Hepatocyte (in vitro differentiated cells): ENCODE measurements at regions not wholly inside any gene's neighbourhood (a gene's known extent, or its start where the extent isn't known, plus 50 kb on each side); places are given as distances from the start of the nearest gene placed in this dataset.

Experiments
- DNase-seq: peaks from one replicate; pipeline ENCODE4 v3.0.0-alpha.2; 2016; ENCODE audit warnings: low spot score
- H2AFZ ChIP-seq: fragments of 200-600 bp; sonication (generic); 2 replicates; pipeline ENCODE4 v1.6.0; 2016; ENCODE audit warnings: antibody characterized with exemption, mild to moderate bottlenecking
- H3K27ac ChIP-seq: fragments of 200-600 bp; sonication (generic); 2 replicates; pipeline ENCODE4 v1.5.1; 2016; ENCODE audit warnings: mild to moderate bottlenecking
- H3K27me3 ChIP-seq: fragments of 200-600 bp; sonication (generic); 2 replicates; pipeline ENCODE4 v1.6.1; 2016
- H3K36me3 ChIP-seq: fragments of 200-600 bp; sonication (generic); replicated peaks from 2 replicates; pipeline ENCODE4 v1.5.1; 2016; ENCODE audit warnings: low read depth; ENCODE audit not compliant: insufficient read depth
- H3K4me1 ChIP-seq: fragments of 200-600 bp; sonication (generic); 2 replicates; pipeline ENCODE4 v1.5.1; 2016; ENCODE audit warnings: mild to moderate bottlenecking, moderate library complexity; ENCODE audit not compliant: insufficient read depth
- H3K4me2 ChIP-seq: fragments of 200-600 bp; sonication (generic); 2 replicates; pipeline ENCODE4 v1.6.0; 2016
- H3K4me3 ChIP-seq: fragments of 200-600 bp; sonication (generic); 2 replicates; pipeline ENCODE4 v1.5.1; 2016; ENCODE audit warnings: mild to moderate bottlenecking
- H3K79me2 ChIP-seq: fragments of 200-600 bp; sonication (generic); 2 replicates; pipeline ENCODE4 v1.6.0; 2017; ENCODE audit warnings: mild to moderate bottlenecking
- H3K9me2 ChIP-seq: fragments of 200-600 bp; sonication (generic); replicated peaks from 2 replicates; pipeline ENCODE4 v1.6.0; 2017; ENCODE audit warnings: mild to moderate bottlenecking; ENCODE audit not compliant: insufficient read depth
- H3K9me3 ChIP-seq: fragments of 200-600 bp; sonication (generic); 2 replicates; pipeline ENCODE4 v1.5.1; 2016; ENCODE audit warnings: low read depth, mild to moderate bottlenecking
- H4K20me1 ChIP-seq: fragments of 200-600 bp; sonication (generic); 2 replicates; pipeline ENCODE4 v1.6.0; 2016; ENCODE audit warnings: mild to moderate bottlenecking; ENCODE audit not compliant: insufficient read depth, poor library complexity, severe bottlenecking
- CTCF ChIP-seq: fragments of 200-600 bp; sonication (generic); IDR thresholded peaks from 2 replicates; pipeline ENCODE4 v1.5.1; 2016; ENCODE audit warnings: antibody characterized with exemption, mild to moderate bottlenecking; ENCODE audit not compliant: poor library complexity
- EZH2 ChIP-seq: fragments of 200-600 bp; sonication (generic); IDR thresholded peaks from 2 replicates; pipeline ENCODE4 v1.6.1; 2016; ENCODE audit warnings: antibody characterized with exemption, mild to moderate bottlenecking, borderline replicate concordance
- EZH2phosphoT487 ChIP-seq: fragments of 200-600 bp; sonication (generic); IDR thresholded peaks from one replicate; pipeline ENCODE4 v1.6.1; 2018; ENCODE audit warnings: antibody characterized with exemption, mild to moderate bottlenecking, low read depth, moderate library complexity; ENCODE audit not compliant: unreplicated experiment, severe bottlenecking
- WGBS: methylation state at CpG from one replicate; pipeline ENCODE4 v1.1.6; 2016; ENCODE audit warnings: low lambda C conversion rate; ENCODE audit errors: missing lambda C conversion rate; 5-methylcytosine and 5-hydroxymethylcytosine counted together

- H3K4me2 ChIP-seq, result no peak overlapping the region
- no peaks in the 10 kb centered on the region for H3K36me3 ChIP-seq
- H3K4me3 ChIP-seq, result no peak overlapping the region
- no peak overlapping the region for H2AFZ ChIP-seq
- H3K4me1 ChIP-seq, result no peaks in the 10 kb centered on the region
- H3K27me3 ChIP-seq, result no peaks in the 10 kb centered on the region
- H3K9me2 ChIP-seq, result no peaks in the 10 kb centered on the region
- 35% methylated on average over 1 of the region's 1 CpG for WGBS
- H4K20me1 ChIP-seq, result no peaks in the 10 kb centered on the region
- no peaks in the 10 kb centered on the region for H3K9me3 ChIP-seq
- TF ChIP-seq CTCF (no peak), EZH2 (no peak), EZH2phosphoT487 (no peak)
- no peak overlapping the region for H3K27ac ChIP-seq
- H3K79me2 ChIP-seq, result no peaks in the 10 kb centered on the region
- no peak for DNase-seq
Measured at GRCh38 chr6:74458536-74458935, 747.3 kb downstream of the COL12A1 start.

GRCh38 chr6:74455786-74456185 is 750.1 kb downstream of the COL12A1 start:
- no peak for TF ChIP-seq EZH2phosphoT487
- no peak for TF ChIP-seq CTCF
- no peak for TF ChIP-seq EZH2
- H4K20me1 ChIP-seq, result no peaks in the 10 kb centered on the region
- no peaks in the 10 kb centered on the region for H3K27me3 ChIP-seq
- DNase-seq, result no peak
- no peaks in the 10 kb centered on the region for H3K36me3 ChIP-seq
- no peak overlapping the region for H3K4me3 ChIP-seq
- no peak overlapping the region for H3K4me2 ChIP-seq
- H3K27ac ChIP-seq, result no peak overlapping the region
- WGBS, result 90% methylated on average over 1 of the region's 1 CpG
- no peaks in the 10 kb centered on the region for H3K9me3 ChIP-seq
- H3K79me2 ChIP-seq, result no peaks in the 10 kb centered on the region
- no peaks in the 10 kb centered on the region for H3K9me2 ChIP-seq
- H2AFZ ChIP-seq, result no peak overlapping the region
- H3K4me1 ChIP-seq, result no peaks in the 10 kb centered on the region

- H3K4me2 ChIP-seq, result no peak overlapping the region
- H3K27ac ChIP-seq, result no peak overlapping the region
- 79% methylated on average over 5 of the region's 5 CpGs for WGBS
- no peak overlapping the region for H3K4me3 ChIP-seq
- H2AFZ ChIP-seq, result no peak overlapping the region
- TF ChIP-seq EZH2phosphoT487 (no peak), CTCF (no peak), EZH2 (no peak)
- H3K36me3 ChIP-seq, result no peaks in the 10 kb centered on the region
- DNase-seq, result no peak
- no peaks in the 10 kb centered on the region for H3K9me2 ChIP-seq
- H3K27me3 ChIP-seq, result no peaks in the 10 kb centered on the region
- no peaks in the 10 kb centered on the region for H4K20me1 ChIP-seq
- no peaks in the 10 kb centered on the region for H3K4me1 ChIP-seq
- no peaks in the 10 kb centered on the region for H3K79me2 ChIP-seq
- no peaks in the 10 kb centered on the region for H3K9me3 ChIP-seq
Measured at GRCh38 chr6:74451953-74452352, 753.9 kb downstream of the COL12A1 start.

- Histone ChIP-seq H4K20me1 (no peaks in the 10 kb centered on the region), H3K4me1 (no peaks in the 10 kb centered on the region), H2AFZ (no peak overlapping the region), H3K9me3 (no peaks in the 10 kb centered on the region), H3K4me3 (no peak overlapping the region), H3K4me2 (no peak overlapping the region), H3K79me2 (no peaks in the 10 kb centered on the region), H3K9me2 (no peaks in the 10 kb centered on the region), H3K27me3 (no peaks in the 10 kb centered on the region), H3K27ac (no peak overlapping the region), H3K36me3 (no peaks in the 10 kb centered on the region)
- WGBS, result 94% methylated on average over 4 of the region's 4 CpGs
- DNase-seq, result no peak
- TF ChIP-seq EZH2phosphoT487 (no peak), EZH2 (no peak), CTCF (no peak)
Measured at GRCh38 chr6:74448850-74449249, 752.8 kb downstream of the CD109 start.
